GM21367 (cell line): ENCODE measurements at regions not wholly inside any gene's neighbourhood (a gene's known extent, or its start where the extent isn't known, plus 50 kb on each side); places are given as distances from the start of the nearest gene placed in this dataset.

Source experiments
- ATAC-seq: cut with Tn5 transposase; IDR thresholded peaks from one replicate; pipeline ENCODE4 v1.9.1; 2021; ENCODE audit not compliant: unreplicated experiment

GRCh38 chr20:22408521-22409402 is 175.6 kb downstream of the FOXA2 start:
- no peak for ATAC-seq

GRCh38 chr20:22407237-22408193 is 176.9 kb downstream of the FOXA2 start:
- no peak for ATAC-seq

GRCh38 chr20:22404419-22405170 is 179.8 kb downstream of the FOXA2 start:
- no peak for ATAC-seq

- no peak for ATAC-seq
These were observed 180.6 kb downstream of the FOXA2 start for GRCh38 chr20:22403632-22404361.

GRCh38 chr20:22403022-22403631 is 181.2 kb downstream of the FOXA2 start:
- ATAC-seq, result no peak

- no peak for ATAC-seq
These were observed 181.8 kb downstream of the FOXA2 start for GRCh38 chr20:22402550-22402949.

GRCh38 chr20:22400440-22400839 is 183.9 kb downstream of the FOXA2 start:
- no peak for ATAC-seq

- ATAC-seq, result no peak
These were observed 189.8 kb downstream of the FOXA2 start for GRCh38 chr20:22394583-22394982.

GRCh38 chr20:22390543-22390903 is 193.8 kb downstream of the FOXA2 start:
- no peak for ATAC-seq

GRCh38 chr20:22389836-22390542 is 194.4 kb downstream of the FOXA2 start:
- no peak for ATAC-seq

GRCh38 chr20:22387452-22387851 is 196.9 kb downstream of the FOXA2 start:
- no peak for ATAC-seq

- ATAC-seq, result no peak
These were observed 198.1 kb downstream of the FOXA2 start for GRCh38 chr20:22386306-22386623.

GRCh38 chr20:22385602-22386305 is 198.6 kb downstream of the FOXA2 start:
- ATAC-seq, result no peak

- ATAC-seq, result no peak
These were observed 199.4 kb downstream of the FOXA2 start for GRCh38 chr20:22384978-22385377.

GRCh38 chr20:22383156-22383555 is 201.2 kb downstream of the FOXA2 start:
- ATAC-seq, result no peak

- no peak for ATAC-seq
These were observed 201.6 kb downstream of the FOXA2 start for GRCh38 chr20:22382742-22383141.

- no peak for ATAC-seq
These were observed 202.5 kb downstream of the FOXA2 start for GRCh38 chr20:22381812-22382416.

GRCh38 chr20:22379472-22379871 is 204.9 kb downstream of the FOXA2 start:
- ATAC-seq, result no peak
